Limb (tissue), 2 donors: ENCODE measurements at regions not wholly inside any gene's neighbourhood (a gene's known extent, or its start where the extent isn't known, plus 50 kb on each side); places are given as distances from the start of the nearest gene placed in this dataset.

Source experiments
- DNase-seq, 2 donors: peaks; one replicate each; pipeline ENCODE4 v3.0.0-alpha.2; 2016; ENCODE audit errors: extremely low spot score in 2 of 2

DNA sequence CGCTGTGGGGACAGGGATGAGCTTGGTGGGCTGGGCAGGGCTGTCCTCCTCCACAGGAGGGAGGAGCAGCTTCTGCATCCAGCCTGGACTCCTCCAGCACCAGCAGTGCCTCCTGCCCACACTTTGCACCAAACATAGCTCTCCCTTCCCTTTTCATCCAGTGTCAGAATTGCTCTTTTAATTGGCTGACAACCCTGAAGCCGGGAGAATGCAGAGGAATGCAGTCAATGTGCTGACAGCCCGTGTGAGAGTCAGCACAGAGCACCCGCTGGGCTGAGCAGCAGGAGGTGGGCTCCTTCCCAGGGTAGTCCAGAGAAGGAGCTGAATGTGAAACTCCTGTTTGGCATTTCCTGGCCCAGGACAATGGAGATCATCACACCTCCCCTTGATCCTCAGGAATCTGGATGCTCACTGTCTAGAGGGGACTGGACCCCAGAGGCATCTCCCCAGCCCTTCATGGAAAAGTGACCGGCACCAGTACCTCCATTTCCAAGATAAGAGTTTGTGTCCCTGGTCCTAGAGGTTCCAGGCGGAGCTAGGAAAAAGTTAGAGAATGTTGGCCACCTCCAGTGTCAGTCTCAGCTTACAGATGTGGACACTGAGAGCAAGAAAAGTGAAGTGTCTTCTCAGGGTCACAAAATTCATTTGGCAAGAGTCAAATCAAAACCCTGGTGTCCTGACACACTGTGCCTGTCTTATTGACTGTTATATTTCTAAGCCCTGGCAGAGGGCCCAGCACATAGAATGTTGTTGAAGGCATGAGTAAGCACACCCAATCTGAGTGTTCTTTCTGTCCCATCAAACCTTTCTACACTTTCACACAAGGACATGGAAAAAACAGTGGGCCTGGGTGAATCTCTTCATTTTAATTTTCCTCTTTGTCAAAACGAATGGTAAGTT lies 202.1 kb downstream of the SNX18 start:
- no peak for DNase-seq

DNA sequence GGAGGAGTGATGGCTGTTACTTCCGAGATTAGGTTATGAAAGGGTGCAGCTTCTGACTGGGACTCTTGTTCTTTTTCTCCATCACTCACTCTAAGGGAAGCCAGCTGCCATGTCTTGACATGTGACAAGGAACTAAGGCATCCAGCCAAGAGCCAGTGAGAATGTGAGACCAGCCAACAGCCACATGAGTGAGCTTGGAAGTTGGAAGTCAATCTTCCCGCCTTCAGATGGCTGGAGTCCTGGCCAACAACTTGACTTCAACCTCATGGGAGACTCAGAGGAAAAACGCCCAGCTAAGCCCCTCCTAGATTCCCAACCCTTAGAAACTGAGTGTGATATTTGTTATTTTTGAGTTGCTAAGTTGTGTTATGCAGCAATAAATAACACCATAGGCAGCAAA lies 201.1 kb downstream of the SNX18 start:
- peak; percentile 68 to 82 for DNase-seq

DNA sequence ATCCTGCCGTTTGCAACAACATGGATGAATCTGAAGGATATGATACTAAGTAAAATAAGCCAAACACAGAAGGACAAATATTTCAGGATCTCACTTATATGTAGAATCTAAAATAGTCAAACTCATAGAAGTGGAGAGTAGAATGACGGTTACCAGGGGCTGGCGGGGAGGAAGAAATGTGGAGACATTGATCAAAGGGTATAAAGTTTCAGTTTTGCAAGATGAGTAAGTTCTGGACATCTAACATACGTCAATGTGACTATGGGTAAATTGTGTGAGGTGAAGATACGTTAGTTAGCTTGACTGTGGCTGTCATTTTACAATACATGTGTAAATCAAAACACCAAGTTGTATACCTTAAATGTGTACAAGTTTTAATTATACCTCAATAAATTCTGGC lies 200.3 kb downstream of the SNX18 start:
- DNase-seq: no peak

DNA sequence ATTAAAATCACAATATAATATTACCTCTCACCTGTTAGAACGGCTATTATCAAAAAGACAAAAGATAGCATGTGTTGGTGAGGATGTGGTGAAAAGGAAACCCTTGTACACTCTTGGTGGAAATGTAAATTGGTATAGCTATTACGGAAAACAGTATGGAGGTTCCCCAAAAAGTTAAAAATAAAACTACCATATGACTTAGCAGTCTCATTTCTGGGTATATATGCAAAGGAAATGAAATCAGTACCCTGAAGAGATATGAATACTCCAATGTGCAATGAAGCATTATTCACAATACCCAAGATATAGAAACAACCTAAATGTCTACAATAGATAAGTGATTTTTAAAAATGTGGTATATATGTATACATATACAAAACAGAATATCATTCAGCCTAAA lies 199.9 kb downstream of the SNX18 start:
- DNase-seq: no peak

DNA sequence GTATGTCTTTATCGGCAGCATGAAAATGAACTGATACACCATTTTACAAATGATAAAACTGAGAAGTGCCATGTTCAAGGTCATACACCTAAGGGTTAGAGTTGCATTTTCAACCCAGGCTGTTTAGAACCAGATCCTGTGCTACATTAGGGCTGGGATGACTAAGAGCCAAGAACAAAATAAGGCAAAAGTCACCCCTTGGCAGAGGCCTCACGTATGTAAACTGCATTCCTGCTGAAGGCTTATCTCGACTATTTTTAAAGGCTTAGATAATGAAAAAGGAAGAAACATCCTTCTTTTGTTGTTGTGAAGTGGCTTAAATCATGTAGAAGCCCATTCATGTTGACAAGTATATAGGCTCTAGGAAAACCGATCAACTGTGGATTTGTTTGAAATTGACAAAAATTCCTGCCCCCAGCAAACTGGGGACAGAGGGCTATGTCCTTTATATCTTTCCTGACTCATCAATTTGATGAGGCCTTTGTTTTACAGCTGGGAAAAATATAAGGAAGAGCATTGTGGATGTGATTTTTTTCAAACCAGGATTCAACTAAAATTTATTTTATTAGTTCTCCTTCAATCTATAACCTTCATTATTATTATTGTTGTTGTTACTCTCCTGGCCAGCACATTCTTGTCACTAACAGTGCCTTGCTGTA lies 196.5 kb downstream of the SNX18 start:
- no peak for DNase-seq

DNA sequence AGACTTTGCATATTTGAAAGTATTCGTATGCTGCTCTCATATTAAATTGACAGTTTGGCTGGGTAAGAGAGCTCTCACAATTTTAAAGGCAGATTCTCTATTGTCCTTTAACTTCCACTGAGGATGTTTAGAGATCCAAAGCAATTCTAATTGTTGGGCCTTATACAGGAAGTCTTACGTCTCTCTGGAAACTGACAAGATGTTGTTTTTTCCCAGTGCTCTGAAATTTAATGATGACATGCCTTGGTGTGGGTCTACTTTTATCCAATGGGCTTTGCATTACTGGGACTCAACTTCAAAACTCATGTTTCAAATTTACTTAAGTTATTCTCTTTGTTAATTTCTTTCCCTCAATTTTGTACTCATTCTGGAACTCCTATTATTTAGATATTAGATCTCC lies 191.5 kb downstream of the SNX18 start:
- DNase-seq: no peak

DNA sequence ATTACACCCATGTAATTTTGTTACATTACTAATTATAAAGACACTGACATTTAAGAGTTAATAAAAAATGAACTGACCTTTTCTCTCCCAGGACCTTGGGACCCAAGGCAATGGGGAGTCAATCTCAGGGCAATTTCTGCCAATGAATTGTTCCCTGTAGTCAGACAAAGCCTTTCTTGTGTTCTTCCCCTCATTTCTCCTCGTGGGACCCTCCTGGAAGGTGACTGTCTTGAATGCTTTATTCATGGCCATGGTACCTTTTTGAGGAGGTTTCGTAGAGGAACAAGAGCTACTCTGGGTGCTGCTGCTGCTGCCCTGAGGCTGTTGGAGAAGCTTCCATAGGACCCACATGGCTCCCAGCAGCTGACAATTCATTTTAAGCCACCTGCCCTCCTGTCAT lies 190.3 kb downstream of the SNX18 start:
- no peak for DNase-seq

DNA sequence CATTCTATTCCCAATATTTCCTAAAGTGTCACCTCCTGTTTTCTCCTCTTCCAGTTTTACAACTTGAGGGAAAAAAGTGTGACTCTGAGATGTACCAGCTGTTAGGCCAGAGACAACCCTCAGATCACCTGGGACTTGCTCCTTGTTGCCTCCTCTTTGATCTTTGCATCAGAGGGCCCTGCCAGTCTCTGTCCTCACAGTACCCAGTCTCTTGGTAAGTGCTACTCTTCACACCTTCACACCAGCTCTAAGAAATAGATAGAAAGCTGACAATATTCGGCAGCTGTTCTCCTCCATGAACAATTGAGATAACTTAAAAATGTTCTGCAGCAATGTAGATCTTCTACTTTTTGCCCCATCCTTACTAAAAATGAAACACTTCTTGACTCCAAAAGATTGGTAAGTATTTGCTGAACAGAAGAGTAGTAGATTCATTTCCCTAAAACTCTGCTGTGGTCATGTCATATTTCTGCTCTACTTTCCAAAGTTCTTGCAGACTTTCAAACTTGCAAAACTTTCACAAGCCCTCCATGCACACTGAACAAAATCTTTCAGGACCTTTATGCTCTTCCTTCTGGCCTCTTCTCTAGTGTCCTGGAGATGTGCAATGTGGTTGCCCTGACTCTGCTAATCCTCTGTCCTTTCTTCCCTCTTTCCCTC lies 188.6 kb downstream of the SNX18 start:
- DNase-seq: no peak

DNA sequence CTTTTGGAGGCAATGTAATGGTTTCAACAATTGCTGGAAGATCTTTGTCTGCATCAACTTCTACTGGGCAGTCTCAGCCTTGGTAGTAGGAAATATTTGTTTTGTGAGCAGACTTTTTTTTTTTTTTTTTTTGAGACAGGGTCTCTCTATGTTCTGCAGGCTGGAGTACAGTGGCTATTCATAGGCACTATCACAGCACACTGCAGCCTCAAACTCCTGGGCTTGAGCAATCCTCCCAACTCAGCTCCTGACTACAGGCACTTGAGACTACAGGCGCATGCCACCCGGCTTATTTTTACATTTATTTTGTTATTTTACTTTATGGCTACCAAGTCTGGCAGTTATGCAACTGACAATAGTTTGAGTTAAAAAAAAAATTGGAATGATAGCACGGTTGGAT lies 187.3 kb downstream of the SNX18 start:
- DNase-seq: no peak

DNA sequence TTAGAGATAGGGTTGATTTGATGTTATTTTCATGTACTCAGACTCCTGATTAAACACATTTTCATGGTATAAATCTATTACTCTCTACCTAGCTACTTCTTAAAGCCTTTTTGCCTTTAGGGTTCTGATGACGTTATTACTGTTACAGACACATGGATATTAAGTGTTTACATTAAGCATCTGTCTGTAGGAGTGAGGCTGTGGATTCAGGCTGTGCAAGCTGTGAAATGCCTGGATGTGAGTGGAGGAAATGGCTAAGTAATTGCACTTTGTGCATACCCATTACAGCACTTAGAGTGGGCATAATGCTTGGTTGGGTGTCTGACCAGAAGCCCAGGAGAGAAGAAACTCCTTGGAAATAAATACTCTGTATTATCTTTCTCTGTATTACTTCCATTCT lies 186.8 kb downstream of the SNX18 start:
- no peak for DNase-seq

DNA sequence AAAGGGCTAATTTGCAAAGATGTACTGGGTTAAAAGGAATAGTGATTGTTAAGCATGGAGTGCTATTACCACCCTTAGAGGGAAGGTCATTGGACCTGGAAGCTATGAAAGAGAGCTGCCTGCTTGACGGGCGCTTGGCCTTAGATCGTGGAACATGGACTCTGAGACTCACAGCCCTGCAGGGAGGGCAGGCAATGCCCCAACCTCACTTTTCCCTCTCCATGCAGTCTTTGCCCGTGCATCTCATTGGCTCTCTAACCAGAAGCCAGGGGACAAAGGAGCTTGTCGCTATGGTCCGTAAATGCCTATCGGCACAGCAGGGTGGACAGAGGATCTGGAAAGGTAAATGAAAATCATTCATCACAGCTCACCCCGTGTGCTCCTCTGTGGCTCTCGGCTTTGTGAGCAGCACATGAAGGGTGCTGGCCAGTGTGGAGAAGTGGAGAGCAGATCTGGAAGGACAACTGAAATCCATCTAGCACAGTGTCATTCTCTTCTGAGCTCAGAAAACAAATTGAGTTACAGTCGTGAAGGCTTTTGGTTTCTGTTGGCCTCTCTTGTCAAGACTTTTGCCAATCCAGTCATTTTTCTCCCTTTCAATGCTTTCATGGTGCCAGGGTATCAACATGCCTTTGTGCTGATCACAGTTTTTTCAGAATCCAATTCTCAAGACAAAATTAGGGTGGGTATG lies 186.2 kb downstream of the SNX18 start:
- DNase-seq: no peak

DNA sequence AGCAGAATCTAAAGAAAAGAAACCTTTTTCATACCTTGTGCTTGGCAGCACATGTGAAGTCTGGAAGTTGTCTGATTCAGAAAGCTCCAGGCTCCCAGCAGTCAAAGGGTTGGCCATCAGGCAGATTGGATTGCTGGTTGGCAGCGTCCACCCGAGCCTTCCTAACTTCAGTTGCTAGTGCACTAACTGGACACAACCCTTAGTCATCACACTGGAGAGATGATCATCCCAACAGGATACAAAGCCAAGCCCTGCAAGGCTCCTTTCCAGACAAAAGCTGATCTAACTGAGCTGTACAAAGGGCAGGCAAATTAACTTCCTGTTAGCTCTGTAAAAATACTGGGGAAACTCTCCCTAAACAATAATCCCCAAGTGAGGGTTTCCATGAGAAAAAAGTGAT lies 185.6 kb downstream of the SNX18 start:
- no peak for DNase-seq

DNA sequence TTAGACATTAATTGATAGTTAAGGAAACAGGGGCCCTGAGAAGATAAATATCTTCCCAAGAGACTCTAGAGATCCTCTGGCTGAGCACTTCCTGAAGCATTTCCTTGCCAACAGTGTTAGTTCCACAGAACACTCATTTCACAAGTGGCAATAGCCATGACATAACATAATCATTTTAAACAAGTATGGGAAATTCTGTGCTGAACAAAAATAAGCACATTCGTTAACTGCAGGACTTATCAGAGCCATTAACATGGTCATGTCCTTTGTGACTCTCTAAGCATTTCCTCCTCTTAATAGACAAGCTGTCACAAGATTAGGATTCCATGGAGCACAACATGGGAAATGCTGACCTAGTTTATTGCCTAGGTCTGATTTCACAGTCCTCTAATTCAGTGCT lies 184.9 kb downstream of the SNX18 start:
- no peak for DNase-seq

DNA sequence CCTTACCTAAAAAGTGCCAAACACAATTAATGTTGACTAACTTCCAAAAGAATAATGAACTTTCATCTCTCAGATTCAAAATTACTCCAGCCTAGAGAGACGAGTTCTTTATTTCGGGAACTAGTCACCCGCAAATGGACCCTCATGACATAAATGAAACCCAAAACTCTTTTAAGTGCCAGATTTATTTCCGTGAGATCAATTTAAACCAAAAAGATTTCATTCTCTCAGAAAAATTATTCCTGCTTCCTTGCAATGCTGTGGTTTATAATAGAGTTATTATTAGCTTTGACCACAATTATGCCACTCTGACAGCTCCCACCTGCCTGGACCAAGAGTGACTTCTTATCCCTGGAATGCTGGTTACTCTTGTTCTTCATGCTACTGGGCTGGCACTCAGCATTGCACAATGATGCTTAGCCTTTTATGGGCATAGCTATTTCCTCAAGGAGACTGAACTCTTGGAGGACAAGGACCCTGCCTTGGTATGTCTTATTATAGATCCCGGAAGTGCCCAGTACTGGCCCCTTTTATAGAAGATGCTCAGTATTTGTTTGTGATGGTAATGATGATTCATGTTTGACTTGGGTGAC lies 183.5 kb downstream of the SNX18 start:
- no peak for DNase-seq

DNA sequence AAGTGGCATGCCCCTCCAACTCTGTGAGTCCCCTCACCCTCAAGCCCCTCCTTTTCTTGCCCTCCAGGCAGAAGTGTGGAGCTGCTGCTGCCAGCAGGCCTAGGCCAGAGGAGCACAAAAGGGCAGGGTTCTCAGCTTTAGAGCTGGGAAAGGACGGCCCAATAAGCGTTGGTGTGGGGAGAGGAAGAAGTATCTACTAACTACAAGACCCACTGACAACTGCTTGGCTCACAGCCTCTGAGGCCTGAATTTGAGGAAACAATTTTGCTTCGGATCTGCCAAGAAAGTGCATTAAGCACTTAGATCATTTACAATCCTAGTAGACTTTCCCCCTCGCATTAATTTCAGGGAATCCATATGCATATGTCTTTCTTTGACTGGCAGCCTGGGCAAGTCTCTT lies 179.4 kb downstream of the SNX18 start:
- peak in 1 of 2 donors; percentile 77 for DNase-seq

DNA sequence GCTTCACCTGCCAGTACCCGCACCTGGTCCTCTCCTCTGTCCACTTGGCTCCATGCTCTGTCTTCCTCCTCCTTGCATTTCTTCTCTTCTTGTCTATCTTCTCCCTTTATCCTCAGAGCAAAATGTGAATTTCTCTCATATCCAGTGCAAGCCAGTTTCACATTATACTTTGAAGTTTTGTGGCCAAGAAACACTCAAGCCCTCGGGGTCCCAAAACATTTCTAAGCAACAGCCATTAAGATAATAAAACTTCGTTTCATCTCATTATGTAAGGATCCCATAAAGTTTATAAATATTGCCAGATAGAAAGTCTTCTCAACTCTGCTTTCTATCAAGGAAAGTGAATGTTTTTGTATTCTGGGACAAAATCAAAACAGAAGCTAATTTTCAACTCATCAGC lies 178.8 kb downstream of the SNX18 start:
- no peak for DNase-seq

DNA sequence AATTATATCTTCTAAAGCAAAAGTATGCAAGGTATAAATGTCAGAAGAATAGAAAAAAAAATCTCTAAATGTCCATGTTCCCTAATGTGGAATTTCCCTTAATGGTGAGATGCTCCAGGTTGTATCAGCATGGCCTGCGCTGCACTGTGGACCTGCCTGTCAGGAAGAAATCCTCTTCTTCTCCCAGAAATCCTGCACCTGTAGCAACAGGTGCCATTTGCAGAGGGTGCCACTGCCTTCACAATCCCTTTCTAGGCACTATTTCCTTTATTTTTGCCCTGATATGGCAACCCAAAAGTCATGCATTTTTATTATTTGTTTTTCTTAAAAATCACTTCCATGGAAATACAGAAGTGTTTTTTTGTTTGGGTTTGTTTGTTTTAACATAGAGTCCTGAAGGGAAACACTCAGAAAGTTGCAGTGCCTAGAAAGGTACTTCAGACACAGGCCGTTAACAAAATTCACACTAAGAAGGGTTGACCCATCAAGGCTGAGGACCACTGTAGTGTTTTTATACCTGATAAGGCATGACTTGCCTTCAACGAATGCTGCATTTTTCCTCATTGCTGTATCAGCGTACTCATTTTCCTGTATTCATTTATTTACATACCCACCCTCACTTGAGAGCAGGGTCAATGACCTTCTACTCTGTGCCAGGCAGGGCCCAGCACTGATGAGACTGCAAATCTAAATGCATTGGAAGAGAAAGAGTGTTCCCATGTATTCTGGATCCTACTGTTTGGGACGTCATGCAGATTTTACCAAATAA lies 177.8 kb downstream of the SNX18 start:
- no peak for DNase-seq

DNA sequence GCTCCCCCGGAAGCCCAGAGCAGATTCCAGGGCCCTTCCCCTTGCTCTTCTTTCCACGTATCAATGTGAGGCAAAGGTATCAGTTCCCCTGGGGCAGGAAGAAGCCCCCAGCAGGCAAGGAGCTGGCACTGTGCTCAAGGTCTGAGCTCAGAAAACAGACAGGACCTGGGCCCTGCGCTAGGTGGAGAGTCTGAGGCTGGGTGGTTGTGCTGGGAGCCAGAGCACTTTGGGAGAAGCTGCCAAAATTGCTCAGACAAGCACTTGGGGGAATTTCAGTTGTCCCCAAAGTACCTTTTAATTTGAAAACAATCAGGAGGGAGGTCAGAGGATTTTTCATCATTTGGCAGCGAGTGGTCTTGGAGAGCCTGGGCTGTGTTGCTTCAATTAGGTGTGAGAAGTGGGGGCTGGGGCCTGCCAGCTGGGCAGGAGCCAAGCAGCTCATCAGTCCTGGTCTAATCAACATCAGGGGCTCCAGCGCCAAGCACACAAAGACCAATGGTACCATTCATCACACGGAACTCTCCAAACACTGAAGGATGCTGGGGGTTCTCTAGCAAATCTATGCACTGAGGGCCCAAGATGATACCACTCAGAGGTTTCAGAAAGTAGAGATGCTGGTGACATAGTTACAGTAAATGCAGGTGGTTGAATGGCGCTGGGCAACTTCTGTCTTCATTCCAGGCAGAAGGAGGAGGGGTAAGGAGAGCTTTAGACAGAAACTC lies 176.5 kb downstream of the SNX18 start:
- DNase-seq: peak in 1 of 2 donors; percentile 60

DNA sequence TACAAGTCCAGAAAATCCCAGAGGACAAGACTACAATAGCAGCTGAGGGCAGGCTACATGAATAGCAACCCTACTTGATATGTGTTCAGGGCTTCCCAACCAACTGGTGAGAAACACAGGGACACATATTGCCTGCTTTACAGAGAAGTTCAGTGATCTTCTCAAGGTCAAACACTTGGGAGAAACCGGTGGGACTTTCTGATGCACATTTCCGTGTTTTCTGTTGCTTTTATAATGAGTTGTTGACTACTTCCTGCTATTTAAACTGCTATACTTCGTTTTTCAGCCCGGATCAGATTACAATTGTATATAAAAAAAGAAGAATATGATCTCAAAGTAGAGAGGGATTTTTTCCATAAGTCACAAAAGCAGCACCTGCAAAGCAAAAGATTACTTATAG lies 175.1 kb downstream of the SNX18 start:
- no peak for DNase-seq

DNA sequence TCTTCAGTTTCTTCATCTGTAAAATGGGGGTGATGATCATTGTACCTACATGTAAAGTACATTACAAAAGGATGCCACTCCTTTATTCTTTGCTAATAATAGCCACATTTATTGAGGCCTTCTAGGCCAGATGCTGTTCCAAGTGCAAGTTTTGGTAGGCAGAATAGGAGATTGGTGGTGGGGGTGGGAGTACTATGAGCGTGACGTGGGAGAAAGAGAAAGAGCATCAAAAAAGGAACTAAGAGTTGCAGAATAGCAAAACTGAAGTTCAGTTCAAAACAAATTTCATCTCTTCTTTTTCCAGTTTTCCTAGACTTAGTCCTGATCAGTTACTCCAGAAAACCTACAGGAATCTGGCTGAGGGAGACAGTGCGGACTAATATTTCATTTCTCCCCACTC lies 174.1 kb downstream of the SNX18 start:
- no peak for DNase-seq
